GM12865 (cell line): ENCODE measurements at regions not wholly inside any gene's neighbourhood (a gene's known extent, or its start where the extent isn't known, plus 50 kb on each side); places are given as distances from the start of the nearest gene placed in this dataset.

Experiments
- DNase-seq: peaks from one replicate; pipeline ENCODE4 v3.0.0; 2010; ENCODE audit warnings: low read depth
- H3K4me3 ChIP-seq: 2 replicates; pipeline ENCODE4 v1.5.1; 2011; ENCODE audit warnings: mild to moderate bottlenecking, low read depth, low read length, control low read depth
- TF ChIP-seq, protein P1 (sequence below): IDR thresholded peaks from 2 replicates; pipeline ENCODE4 v1.5.1; 2011; ENCODE audit warnings: low read length, control low read depth, low read depth, inconsistent platforms; ENCODE audit not compliant: insufficient read depth; ENCODE audit errors: missing control alignments

- DNase-seq = peak; percentile 78
- TF ChIP-seq, protein P1, sequence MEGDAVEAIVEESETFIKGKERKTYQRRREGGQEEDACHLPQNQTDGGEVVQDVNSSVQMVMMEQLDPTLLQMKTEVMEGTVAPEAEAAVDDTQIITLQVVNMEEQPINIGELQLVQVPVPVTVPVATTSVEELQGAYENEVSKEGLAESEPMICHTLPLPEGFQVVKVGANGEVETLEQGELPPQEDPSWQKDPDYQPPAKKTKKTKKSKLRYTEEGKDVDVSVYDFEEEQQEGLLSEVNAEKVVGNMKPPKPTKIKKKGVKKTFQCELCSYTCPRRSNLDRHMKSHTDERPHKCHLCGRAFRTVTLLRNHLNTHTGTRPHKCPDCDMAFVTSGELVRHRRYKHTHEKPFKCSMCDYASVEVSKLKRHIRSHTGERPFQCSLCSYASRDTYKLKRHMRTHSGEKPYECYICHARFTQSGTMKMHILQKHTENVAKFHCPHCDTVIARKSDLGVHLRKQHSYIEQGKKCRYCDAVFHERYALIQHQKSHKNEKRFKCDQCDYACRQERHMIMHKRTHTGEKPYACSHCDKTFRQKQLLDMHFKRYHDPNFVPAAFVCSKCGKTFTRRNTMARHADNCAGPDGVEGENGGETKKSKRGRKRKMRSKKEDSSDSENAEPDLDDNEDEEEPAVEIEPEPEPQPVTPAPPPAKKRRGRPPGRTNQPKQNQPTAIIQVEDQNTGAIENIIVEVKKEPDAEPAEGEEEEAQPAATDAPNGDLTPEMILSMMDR = peak; percentile 73
- H3K4me3 ChIP-seq = no peak overlapping the region
Observed at GRCh38 chr17:55641676-55642081, 81.0 kb downstream of the TMEM100 start.

DNA sequence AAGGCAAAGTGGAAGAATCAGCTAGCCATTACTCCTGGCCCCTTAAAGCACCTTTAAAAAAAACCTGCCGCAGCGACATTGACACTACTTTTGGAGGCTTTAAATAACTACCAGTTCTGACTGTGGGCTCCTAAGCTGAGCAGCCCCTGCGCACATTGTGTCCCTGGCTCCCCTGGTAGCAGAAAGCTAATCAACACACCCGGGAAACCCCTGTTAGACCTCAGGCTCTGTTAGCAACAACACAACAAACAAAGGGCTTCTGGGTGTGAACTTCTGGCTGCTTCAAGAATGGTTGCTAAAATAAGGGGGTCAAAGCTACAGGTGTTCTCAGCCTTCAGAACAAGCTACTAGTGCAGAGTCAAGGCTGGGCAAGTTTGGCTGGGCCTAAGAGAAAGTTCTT is 83.6 kb downstream of the TMEM100 start:
- DNase-seq = no peak
- TF ChIP-seq, protein P1 = no peak
- no peak overlapping the region for H3K4me3 ChIP-seq

GRCh38 chr17:55635253-55635914 is 87.3 kb downstream of the TMEM100 start:
- TF ChIP-seq, protein P1 = no peak
- no peak for DNase-seq
- no peak overlapping the region for H3K4me3 ChIP-seq

- DNase-seq = no peak
- TF ChIP-seq, protein P1 = no peak
- H3K4me3 ChIP-seq = no peak overlapping the region
Observed at GRCh38 chr17:55634702-55635101, 88.0 kb downstream of the TMEM100 start.

GRCh38 chr17:55632893-55633292 is 89.8 kb downstream of the TMEM100 start:
- no peak overlapping the region for H3K4me3 ChIP-seq
- TF ChIP-seq, protein P1 = no peak
- no peak for DNase-seq

DNA sequence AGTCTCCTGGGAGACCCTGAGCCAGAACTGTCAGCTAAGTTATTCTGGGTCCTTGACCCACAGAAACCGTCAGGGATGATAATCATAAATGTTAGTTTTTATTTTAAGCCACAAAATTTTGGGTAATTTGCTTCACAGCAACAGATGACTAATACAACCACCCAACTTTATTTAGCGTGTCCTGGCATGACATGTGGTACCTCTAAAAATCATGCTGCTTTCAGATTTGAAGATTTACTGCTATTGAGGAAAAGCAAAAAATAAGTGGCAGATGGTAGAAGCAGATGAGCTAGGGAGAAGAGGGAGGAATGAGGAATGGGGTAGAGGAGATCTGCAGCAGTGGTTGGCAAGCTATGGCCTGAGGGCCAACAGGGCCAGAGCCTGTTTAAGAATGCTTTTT is 90.4 kb downstream of the TMEM100 start:
- no peak for DNase-seq
- H3K4me3 ChIP-seq = no peak overlapping the region
- TF ChIP-seq, protein P1 = no peak

- TF ChIP-seq, protein P1 = no peak
- H3K4me3 ChIP-seq = no peak overlapping the region
- DNase-seq = no peak
Observed at GRCh38 chr17:55629995-55630394, 92.7 kb downstream of the TMEM100 start.
